ENCODE measurements at regions not wholly inside any gene's neighbourhood (a gene's known extent, or its start where the extent isn't known, plus 50 kb on each side); places are given as distances from the start of the nearest gene placed in this dataset.

DNA sequence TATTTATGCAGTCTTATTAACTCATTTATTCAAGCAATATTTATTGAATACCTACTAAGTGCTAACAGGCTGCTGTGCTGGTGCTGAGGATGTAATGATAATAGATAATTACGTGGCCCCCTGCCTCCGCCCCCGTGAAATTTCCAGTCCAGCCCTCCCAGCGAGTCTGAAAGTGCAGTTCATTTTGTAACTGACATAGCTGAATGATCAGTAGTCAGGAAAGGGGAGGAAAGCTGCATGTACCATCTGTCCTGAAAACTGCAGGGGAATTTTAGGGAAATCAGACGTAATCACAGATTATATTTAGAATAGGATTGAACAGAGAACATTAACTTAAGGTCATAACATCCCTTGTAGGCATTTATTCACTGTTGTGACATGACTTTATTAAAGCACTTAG lies 736.8 kb downstream of the MCTP2 start:
- no peak for ATAC-seq
- H3K27ac ChIP-seq: no peak overlapping the region
- intact Hi-C loops (cut with DNase I): no loop called here
- H3K4me1 ChIP-seq: no peaks in the 10 kb centered on the region
- no peak overlapping the region for H3K4me3 ChIP-seq
- no peak for TF ChIP-seq CTCF (IDR thresholded peaks at IDR 0.05)
- DNase-seq: no peak
- H3K36me3 ChIP-seq: no peaks in the 10 kb centered on the region
- no peaks in the 10 kb centered on the region for H3K9me3 ChIP-seq
- no peaks in the 10 kb centered on the region for H3K27me3 ChIP-seq

- TF ChIP-seq CTCF (IDR thresholded peaks at IDR 0.05): no peak
- H3K27ac ChIP-seq: no peak overlapping the region
- H3K4me1 ChIP-seq: no peaks in the 10 kb centered on the region
- H3K36me3 ChIP-seq: no peaks in the 10 kb centered on the region
- no peak overlapping the region for H3K4me3 ChIP-seq
- intact Hi-C loops (cut with DNase I): no loop called here
- DNase-seq: no peak
- no peak for ATAC-seq
- H3K27me3 ChIP-seq: no peaks in the 10 kb centered on the region
- H3K9me3 ChIP-seq: no peaks in the 10 kb centered on the region
These were observed 738.7 kb downstream of the MCTP2 start for GRCh38 chr15:94970096-94970495.

GRCh38 chr15:94970802-94971201 lies 739.4 kb downstream of the MCTP2 start:
- intact Hi-C loops (cut with DNase I): no loop called here
- ATAC-seq: no peak
- DNase-seq: no peak
- Histone ChIP-seq H3K4me3 (no peak overlapping the region), H3K27ac (no peak overlapping the region), H3K36me3 (no peaks in the 10 kb centered on the region), H3K27me3 (no peaks in the 10 kb centered on the region), H3K4me1 (no peaks in the 10 kb centered on the region), H3K9me3 (no peaks in the 10 kb centered on the region)
- TF ChIP-seq CTCF (IDR thresholded peaks at IDR 0.05): no peak

- no peaks in the 10 kb centered on the region for H3K36me3 ChIP-seq
- TF ChIP-seq CTCF (IDR thresholded peaks at IDR 0.05): no peak
- no peaks in the 10 kb centered on the region for H3K9me3 ChIP-seq
- H3K4me1 ChIP-seq: no peaks in the 10 kb centered on the region
- DNase-seq (no peak), ATAC-seq (no peak)
- H3K27me3 ChIP-seq: no peaks in the 10 kb centered on the region
- no peak overlapping the region for H3K27ac ChIP-seq
- intact Hi-C loops (cut with DNase I): no loop called here
- H3K4me3 ChIP-seq: no peak overlapping the region
These were observed 741.0 kb downstream of the MCTP2 start for GRCh38 chr15:94972314-94972713.

- intact Hi-C loops (cut with DNase I): no loop called here
- no peaks in the 10 kb centered on the region for H3K27me3 ChIP-seq
- TF ChIP-seq CTCF (IDR thresholded peaks at IDR 0.05): no peak
- no peaks in the 10 kb centered on the region for H3K36me3 ChIP-seq
- no peak overlapping the region for H3K27ac ChIP-seq
- H3K4me3 ChIP-seq: no peak overlapping the region
- no peaks in the 10 kb centered on the region for H3K4me1 ChIP-seq
- no peaks in the 10 kb centered on the region for H3K9me3 ChIP-seq
- ATAC-seq: no peak
- DNase-seq: no peak
These were observed 755.7 kb downstream of the MCTP2 start for GRCh38 chr15:94987085-94987484.

- no peak for TF ChIP-seq CTCF (IDR thresholded peaks at IDR 0.05)
These were observed 760.4 kb downstream of the MCTP2 start for GRCh38 chr15:94991718-94992117.

More at GRCh38 chr15:94991718-94992117, 760.4 kb downstream of the MCTP2 start:
- Histone ChIP-seq H3K4me1 (no peaks in the 10 kb centered on the region), H3K4me3 (no peak overlapping the region), H3K9me3 (no peaks in the 10 kb centered on the region), H3K27ac (no peak overlapping the region), H3K36me3 (no peaks in the 10 kb centered on the region), H3K27me3 (no peaks in the 10 kb centered on the region)
- DNase-seq (no peak), ATAC-seq (no peak)
- intact Hi-C loops (cut with DNase I): no loop called here
